HEK293T (cell line): ENCODE measurements at regions not wholly inside any gene's neighbourhood (a gene's known extent, or its start where the extent isn't known, plus 50 kb on each side); places are given as distances from the start of the nearest gene placed in this dataset.

Experiments
- CTCF ChIA-PET: fragments of 350-600 bp; formaldehyde crosslinking; extraction: SDS; loops from one replicate; lab custom pipeline; 2021; ENCODE audit warnings: antibody characterized with exemption, inconsistent platforms; lab: Yijun Ruan, JAX
- POLR2A ChIA-PET: fragments of 350-600 bp; formaldehyde crosslinking; extraction: SDS; loops from one replicate; lab custom pipeline; 2020; ENCODE audit warnings: antibody characterized with exemption, inconsistent platforms; lab: Yijun Ruan, JAX
- DNase-seq: peaks from one replicate; pipeline ENCODE4 v3.0.0; 2012; ENCODE audit warnings: mixed read lengths; ENCODE audit errors: extremely low spot score
- ARNT ChIP-seq: fragments of 450-650 bp; IDR thresholded peaks from 2 replicates; pipeline ENCODE4 v1.6.1; 2017; ENCODE audit warnings: mild to moderate bottlenecking
- BHLHE40 ChIP-seq: fragments of 450-650 bp; IDR thresholded peaks from 2 replicates; pipeline ENCODE4 v1.6.1; 2016; ENCODE audit warnings: mild to moderate bottlenecking, moderate library complexity, borderline replicate concordance
- CTBP1 ChIP-seq: fragments of 450-650 bp; IDR thresholded peaks from 2 replicates; pipeline ENCODE4 v1.6.1; 2016; ENCODE audit warnings: borderline replicate concordance
- ELF4 ChIP-seq: fragments of 450-650 bp; IDR thresholded peaks from 2 replicates; pipeline ENCODE4 v1.6.1; 2017; ENCODE audit warnings: antibody characterized with exemption
- FOXA1 ChIP-seq: fragments of 450-650 bp; IDR thresholded peaks from 2 replicates; pipeline ENCODE4 v1.6.1; 2016; ENCODE audit warnings: mild to moderate bottlenecking
- FOXK2 ChIP-seq: fragments of 450-650 bp; IDR thresholded peaks from 2 replicates; pipeline ENCODE4 v1.6.1; 2016; ENCODE audit warnings: mild to moderate bottlenecking
- FOXM1 ChIP-seq: fragments of 450-650 bp; IDR thresholded peaks from 2 replicates; pipeline ENCODE4 v1.6.1; 2017; ENCODE audit warnings: mild to moderate bottlenecking, borderline replicate concordance
- HDGF ChIP-seq: fragments of 450-650 bp; IDR thresholded peaks from 2 replicates; pipeline ENCODE4 v1.6.1; 2017; ENCODE audit warnings: antibody characterized with exemption, borderline replicate concordance
- L3MBTL2 ChIP-seq: fragments of 450-650 bp; conservative IDR thresholded peaks from 2 replicates; pipeline ENCODE4 v1.6.1; 2016; ENCODE audit warnings: mild to moderate bottlenecking
- LEF1 ChIP-seq: fragments of 450-650 bp; IDR thresholded peaks from 2 replicates; pipeline ENCODE4 v1.6.1; 2017; ENCODE audit warnings: mild to moderate bottlenecking, borderline replicate concordance
- NFRKB ChIP-seq: fragments of 450-650 bp; IDR thresholded peaks from 2 replicates; pipeline ENCODE4 v1.6.1; 2016; ENCODE audit warnings: mild to moderate bottlenecking, moderate library complexity
- PKNOX1 ChIP-seq: fragments of 450-650 bp; IDR thresholded peaks from 2 replicates; pipeline ENCODE4 v1.6.1; 2016
- SP1 ChIP-seq: fragments of 450-650 bp; IDR thresholded peaks from 2 replicates; pipeline ENCODE4 v1.6.1; 2017
- SUZ12 ChIP-seq: fragments of 450-650 bp; IDR thresholded peaks from 2 replicates; pipeline ENCODE4 v1.6.1; 2016; ENCODE audit warnings: mild to moderate bottlenecking
- TARDBP ChIP-seq: fragments of 450-650 bp; IDR thresholded peaks from 2 replicates; pipeline ENCODE4 v1.6.1; 2016
- ZNF384 ChIP-seq: fragments of 450-650 bp; IDR thresholded peaks from 2 replicates; pipeline ENCODE4 v1.6.1; 2016

GRCh38 chr1:81073580-81073979 is 727.2 kb upstream of the ADGRL2 start:
- DNase-seq = no peak
- POLR2A ChIA-PET = no interaction called here
- CTCF ChIA-PET = no interaction called here
- TF ChIP-seq SP1 (no peak), SUZ12 (no peak), ELF4 (no peak), FOXA1 (no peak), HDGF (no peak), FOXM1 (no peak), FOXK2 (no peak), BHLHE40 (no peak), CTBP1 (no peak)

- TF ChIP-seq TARDBP = no peak
- no peak for TF ChIP-seq ZNF384
- TF ChIP-seq L3MBTL2 = no peak
- no peak for TF ChIP-seq LEF1
- no peak for TF ChIP-seq ELF4
- TF ChIP-seq FOXA1 = no peak
- TF ChIP-seq CTBP1 = no peak
- TF ChIP-seq FOXK2 = no peak
- TF ChIP-seq ARNT = no peak
- TF ChIP-seq NFRKB = no peak
- TF ChIP-seq HDGF = no peak
- POLR2A ChIA-PET = no interaction called here
- DNase-seq = no peak
- CTCF ChIA-PET = no interaction called here
Measured at GRCh38 chr1:81071969-81072753, 728.6 kb upstream of the ADGRL2 start.

GRCh38 chr1:81071072-81071858 is 729.5 kb upstream of the ADGRL2 start:
- DNase-seq = no peak
- CTCF ChIA-PET = no interaction called here
- no peak for TF ChIP-seq BHLHE40
- no peak for TF ChIP-seq HDGF
- TF ChIP-seq TARDBP = no peak
- no peak for TF ChIP-seq FOXK2
- TF ChIP-seq NFRKB = no peak
- TF ChIP-seq L3MBTL2 = no peak
- TF ChIP-seq ZNF384 = no peak
- no peak for TF ChIP-seq ARNT
- TF ChIP-seq LEF1 = no peak
- no peak for TF ChIP-seq PKNOX1
- TF ChIP-seq CTBP1 = no peak
- TF ChIP-seq SP1 = no peak
- POLR2A ChIA-PET = no interaction called here

- TF ChIP-seq LEF1 (no peak), BHLHE40 (no peak), TARDBP (no peak)
- POLR2A ChIA-PET = no interaction called here
- CTCF ChIA-PET = no interaction called here
- DNase-seq = no peak
Measured at GRCh38 chr1:81069856-81070255, 730.9 kb upstream of the ADGRL2 start.

GRCh38 chr1:81068726-81069125 is 732.0 kb upstream of the ADGRL2 start:
- ChIA-PET CTCF (interaction anchor here (0.6 kb wide), 1 partner anchor 112 kb away, joined by 3 read pairs; no protein-coding TSS in a partner anchor), POLR2A (no interaction called here)

GRCh38 chr1:81053826-81054225 is 746.9 kb upstream of the ADGRL2 start:
- ChIA-PET CTCF (no interaction called here), POLR2A (no interaction called here)
- no peak for TF ChIP-seq ELF4
- TF ChIP-seq ZNF384 = no peak
- no peak for TF ChIP-seq SUZ12
- TF ChIP-seq LEF1 = no peak
- no peak for TF ChIP-seq TARDBP
- no peak for TF ChIP-seq BHLHE40
- TF ChIP-seq HDGF = no peak
- no peak for TF ChIP-seq PKNOX1
- TF ChIP-seq FOXA1 = no peak
- TF ChIP-seq L3MBTL2 = no peak
- TF ChIP-seq FOXK2 = no peak
- TF ChIP-seq ARNT = no peak
- no peak for TF ChIP-seq SP1
- TF ChIP-seq NFRKB = no peak
- TF ChIP-seq CTBP1 = no peak
- TF ChIP-seq FOXM1 = no peak
- no peak for DNase-seq

More at GRCh38 chr1:81068726-81069125, 732.0 kb upstream of the ADGRL2 start:
- TF ChIP-seq LEF1 = no peak
- TF ChIP-seq BHLHE40 = no peak
- no peak for TF ChIP-seq NFRKB
- TF ChIP-seq ZNF384 = no peak
- TF ChIP-seq ELF4 = no peak
- TF ChIP-seq FOXM1 = no peak
- TF ChIP-seq SP1 = no peak
- TF ChIP-seq ARNT = no peak
- TF ChIP-seq TARDBP = no peak
- TF ChIP-seq PKNOX1 = no peak
- no peak for TF ChIP-seq L3MBTL2
- TF ChIP-seq HDGF = no peak
- no peak for TF ChIP-seq CTBP1
- DNase-seq = no peak
